HCT116 (cell line): ENCODE measurements at regions not wholly inside any gene's neighbourhood (a gene's known extent, or its start where the extent isn't known, plus 50 kb on each side); places are given as distances from the start of the nearest gene placed in this dataset.

Source experiments
- ELF1 ChIP-seq: IDR thresholded peaks from 2 replicates; pipeline ENCODE4 v1.6.1; 2012; ENCODE audit warnings: low read depth, borderline replicate concordance
- TF ChIP-seq, protein P1 (sequence below), 3 experiments: fragments of 200-600 bp in 1 of 3; sonication (generic) in 1 of 3; IDR thresholded peaks in 2 of 3; conservative IDR thresholded peaks in 1 of 3; 2 replicates each; pipeline ENCODE4 v1.5.1; 2012 to 2017; ENCODE audit warnings: low read depth in 2 of 3, low read length in 2 of 3, antibody characterized with exemption in 1 of 3, borderline replicate concordance in 1 of 3, control low read depth in 1 of 3, mild to moderate bottlenecking in 1 of 3, mixed read lengths in 1 of 3, mixed run types in 1 of 3, moderate library complexity in 1 of 3; ENCODE audit not compliant: insufficient read depth in 1 of 3

DNA sequence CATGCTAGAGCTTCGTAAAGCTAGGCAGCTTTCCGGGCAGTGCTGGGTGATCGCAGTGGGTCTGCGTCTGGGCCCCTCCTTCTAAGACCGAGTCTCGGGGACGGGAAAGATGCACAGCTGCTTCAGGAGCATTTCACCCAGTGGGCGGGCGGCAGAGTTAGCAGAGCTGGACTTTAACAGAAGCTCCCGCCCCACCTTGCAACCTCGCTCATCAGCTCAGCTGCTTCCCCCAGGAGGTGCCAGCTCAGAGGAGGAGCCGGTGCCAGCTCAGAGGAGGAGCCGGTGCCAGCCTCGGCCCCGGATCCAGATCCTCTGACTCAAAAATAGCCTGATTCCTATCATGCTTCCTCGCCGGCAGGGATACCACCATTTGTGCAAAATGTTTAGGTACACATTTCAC lies 94.5 kb upstream of the RPS6KA2 start:
- TF ChIP-seq, protein P1, sequence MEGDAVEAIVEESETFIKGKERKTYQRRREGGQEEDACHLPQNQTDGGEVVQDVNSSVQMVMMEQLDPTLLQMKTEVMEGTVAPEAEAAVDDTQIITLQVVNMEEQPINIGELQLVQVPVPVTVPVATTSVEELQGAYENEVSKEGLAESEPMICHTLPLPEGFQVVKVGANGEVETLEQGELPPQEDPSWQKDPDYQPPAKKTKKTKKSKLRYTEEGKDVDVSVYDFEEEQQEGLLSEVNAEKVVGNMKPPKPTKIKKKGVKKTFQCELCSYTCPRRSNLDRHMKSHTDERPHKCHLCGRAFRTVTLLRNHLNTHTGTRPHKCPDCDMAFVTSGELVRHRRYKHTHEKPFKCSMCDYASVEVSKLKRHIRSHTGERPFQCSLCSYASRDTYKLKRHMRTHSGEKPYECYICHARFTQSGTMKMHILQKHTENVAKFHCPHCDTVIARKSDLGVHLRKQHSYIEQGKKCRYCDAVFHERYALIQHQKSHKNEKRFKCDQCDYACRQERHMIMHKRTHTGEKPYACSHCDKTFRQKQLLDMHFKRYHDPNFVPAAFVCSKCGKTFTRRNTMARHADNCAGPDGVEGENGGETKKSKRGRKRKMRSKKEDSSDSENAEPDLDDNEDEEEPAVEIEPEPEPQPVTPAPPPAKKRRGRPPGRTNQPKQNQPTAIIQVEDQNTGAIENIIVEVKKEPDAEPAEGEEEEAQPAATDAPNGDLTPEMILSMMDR (IDR thresholded peaks at IDR 0.05 in 2 of 3, conservative IDR thresholded peaks at IDR 0.05 in 1 of 3; ENCODE audit: borderline replicate concordance in 1 of 3, insufficient read depth in 1 of 3, low read depth in 2 of 3, low read length in 2 of 3): no peak
- TF ChIP-seq ELF1: no peak
